Activated CD4-positive, alpha-beta T cell treated with anti-CD3 and anti-CD28 coated beads, Interleukin-2, amount 50 U/mL, for 1 hour (primary cell): ENCODE measurements at regions not wholly inside any gene's neighbourhood (a gene's known extent, or its start where the extent isn't known, plus 50 kb on each side); places are given as distances from the start of the nearest gene placed in this dataset.

Source experiments
- DNase-seq: peaks from one replicate; pipeline ENCODE4 v3.0.0-alpha.2; 2020

DNA sequence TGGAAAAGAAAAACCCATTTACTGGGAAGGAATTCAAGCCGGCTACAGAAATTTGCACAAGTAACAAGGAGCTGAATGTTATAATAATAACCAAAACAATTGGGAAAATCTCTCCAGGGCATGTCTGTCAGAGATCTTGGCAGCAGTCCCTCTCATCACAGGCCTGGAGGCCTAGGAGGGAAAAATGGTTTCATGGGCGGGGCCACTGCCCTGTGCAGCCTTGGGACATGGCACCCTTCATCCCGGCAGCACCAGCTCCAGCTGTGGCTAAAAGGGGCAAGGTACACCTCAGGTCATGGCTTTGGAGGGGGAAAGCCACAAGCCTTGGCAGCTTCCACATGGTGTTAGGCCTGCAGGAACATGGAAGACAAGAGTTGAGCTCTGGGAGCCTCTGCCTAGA is 513.1 kb upstream of the CNKSR2 start:
- no peak for DNase-seq

GRCh38 chrX:20857746-20858145 is 516.5 kb upstream of the CNKSR2 start:
- no peak for DNase-seq

DNA sequence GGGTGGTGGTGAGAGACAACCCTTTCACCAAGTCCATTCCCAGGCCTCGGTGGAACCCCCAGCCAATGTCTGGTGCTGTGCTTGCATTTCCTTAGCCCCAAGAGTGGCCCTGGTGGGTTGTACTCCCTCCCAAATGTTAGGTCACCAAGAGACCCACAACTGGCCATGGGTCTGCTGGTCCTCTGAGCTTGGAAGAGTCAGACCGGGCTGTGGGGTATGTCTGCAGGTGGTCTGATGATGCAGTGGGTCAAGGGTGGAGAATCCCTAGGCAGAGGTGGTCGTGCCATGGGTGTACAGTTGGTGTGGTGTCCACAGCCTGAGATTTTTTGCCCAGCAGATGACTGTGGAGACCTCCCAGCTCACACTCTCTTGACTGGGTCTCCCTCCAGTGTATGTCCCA is 535.7 kb upstream of the CNKSR2 start:
- no peak for DNase-seq

- no peak for DNase-seq
Measured at GRCh38 chrX:20829665-20830491, 544.3 kb upstream of the CNKSR2 start.

- no peak for DNase-seq
Measured at GRCh38 chrX:20825984-20826383, 548.2 kb upstream of the CNKSR2 start.

DNA sequence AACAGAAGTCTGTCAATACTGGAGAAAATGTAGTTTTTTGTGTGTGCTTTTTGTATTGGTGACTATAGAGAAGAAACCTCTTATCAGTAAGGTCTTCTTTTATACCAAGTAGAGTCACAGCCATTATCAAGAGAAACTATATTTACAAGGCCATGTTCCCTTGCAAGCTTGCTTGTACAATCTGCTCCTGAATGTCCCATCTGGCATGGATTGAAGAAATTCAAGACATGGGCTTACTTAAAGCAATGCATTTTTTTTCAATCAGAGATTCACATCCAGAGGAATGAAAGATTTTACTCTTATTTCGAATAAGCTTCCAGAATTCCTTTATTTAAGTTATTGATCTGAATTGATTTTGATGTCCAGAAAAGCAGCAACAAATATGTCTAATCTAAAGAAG is 537.3 kb upstream of the RPS6KA3 start:
- DNase-seq: no peak

DNA sequence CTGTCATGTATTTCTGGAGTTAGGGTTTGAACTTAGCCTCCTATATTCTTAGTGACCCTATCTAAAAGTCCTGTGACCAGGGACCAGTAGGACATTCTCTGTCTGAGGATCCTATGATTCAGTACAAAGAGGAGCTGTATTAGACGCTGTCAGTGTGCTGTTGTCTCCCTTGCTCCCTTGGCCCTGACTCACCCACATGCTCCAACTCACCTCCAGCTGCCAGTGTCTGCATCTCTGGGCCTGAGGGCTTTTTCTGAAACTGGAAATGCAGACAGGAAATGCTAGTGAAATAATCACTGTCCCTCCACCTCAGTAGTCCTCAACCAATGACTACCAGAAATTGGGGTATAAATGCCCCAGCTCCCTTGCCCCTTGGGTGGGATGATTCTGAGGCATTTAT is 535.3 kb upstream of the RPS6KA3 start:
- no peak for DNase-seq

GRCh38 chrX:20796450-20796849 is 529.7 kb upstream of the RPS6KA3 start:
- DNase-seq: no peak

DNA sequence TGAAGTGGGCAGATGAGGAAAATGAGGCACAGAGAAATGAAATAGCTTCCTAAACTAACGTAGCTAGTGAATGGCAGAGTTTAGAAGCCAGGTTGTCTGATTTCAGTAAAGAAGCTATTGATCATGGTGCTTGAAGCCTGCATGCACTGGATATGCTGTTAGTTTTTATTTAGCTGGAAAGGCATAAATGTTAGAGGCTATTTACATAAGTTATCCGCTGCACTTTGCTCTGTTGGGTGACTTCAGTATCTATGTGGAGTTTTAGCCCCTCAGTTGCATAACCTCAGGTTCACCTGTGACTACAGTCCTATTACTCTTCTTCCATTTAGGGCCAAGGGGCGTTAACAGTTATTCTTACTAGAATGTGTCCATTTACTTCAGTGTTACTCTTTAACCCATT is 522.4 kb upstream of the RPS6KA3 start:
- DNase-seq: no peak

GRCh38 chrX:20767346-20767745 is 500.6 kb upstream of the RPS6KA3 start:
- DNase-seq: no peak

DNA sequence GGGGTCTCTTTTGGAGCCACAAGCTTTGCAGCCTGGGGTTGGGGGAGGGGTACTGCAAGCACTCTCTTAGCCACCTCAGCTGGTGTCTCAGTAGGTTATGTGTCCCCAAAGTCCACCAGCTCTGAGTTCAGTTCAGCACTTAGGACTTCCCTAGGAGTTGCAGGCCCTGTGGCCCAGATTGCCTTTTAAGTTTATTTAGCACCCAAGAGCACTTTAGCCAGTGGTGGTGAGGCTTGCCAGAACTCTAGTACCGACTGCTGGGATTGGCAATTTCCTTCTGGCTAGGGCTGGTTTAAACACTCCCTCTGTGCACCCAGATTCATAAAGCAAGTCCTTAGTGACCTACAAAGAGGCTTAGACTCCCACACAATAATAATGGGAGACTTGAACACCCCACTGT is 489.9 kb upstream of the RPS6KA3 start:
- DNase-seq: no peak

GRCh38 chrX:20753076-20753475 is 486.4 kb upstream of the RPS6KA3 start:
- no peak for DNase-seq

GRCh38 chrX:20746690-20747089 is 480.0 kb upstream of the RPS6KA3 start:
- DNase-seq: no peak

DNA sequence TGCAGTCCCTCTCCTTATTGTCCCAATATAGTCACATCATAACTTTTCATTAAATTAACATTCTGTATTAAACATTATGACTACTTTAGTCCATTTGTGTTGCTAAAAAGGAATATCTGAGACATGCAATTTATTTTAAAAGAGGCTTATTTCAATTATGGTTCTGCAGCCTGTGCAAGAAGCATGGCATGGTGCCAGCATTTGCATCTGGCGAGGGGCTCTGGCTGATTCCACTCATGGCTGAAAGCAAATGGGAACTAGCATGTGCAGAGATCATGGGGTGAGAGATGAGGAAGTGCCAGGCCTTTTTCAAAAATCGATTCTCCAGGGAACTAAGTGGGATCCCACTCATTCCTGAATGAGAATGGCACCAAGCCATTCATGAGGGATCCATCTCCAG is 476.3 kb upstream of the RPS6KA3 start:
- no peak for DNase-seq

DNA sequence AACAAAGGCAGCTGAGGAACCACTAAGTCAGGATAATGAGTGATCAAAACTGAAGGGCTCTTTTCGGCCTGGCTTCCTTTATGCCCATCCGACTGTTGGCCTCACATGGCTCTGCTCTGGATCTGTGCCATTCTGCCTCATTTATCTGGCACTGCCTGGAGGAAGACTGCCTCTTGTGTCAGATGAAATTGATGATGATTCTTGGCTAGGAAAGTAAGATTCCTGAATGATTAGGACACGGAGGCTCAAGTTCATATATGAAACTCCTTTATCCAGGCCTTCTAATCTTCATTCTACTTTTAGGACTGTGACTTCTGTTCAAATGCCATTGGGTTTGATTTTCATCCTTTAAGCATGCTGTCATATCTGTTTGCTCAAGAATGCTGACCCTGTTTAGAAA is 475.4 kb upstream of the RPS6KA3 start:
- no peak for DNase-seq

- DNase-seq: no peak
Measured at GRCh38 chrX:20740443-20740842, 473.7 kb upstream of the RPS6KA3 start.

DNA sequence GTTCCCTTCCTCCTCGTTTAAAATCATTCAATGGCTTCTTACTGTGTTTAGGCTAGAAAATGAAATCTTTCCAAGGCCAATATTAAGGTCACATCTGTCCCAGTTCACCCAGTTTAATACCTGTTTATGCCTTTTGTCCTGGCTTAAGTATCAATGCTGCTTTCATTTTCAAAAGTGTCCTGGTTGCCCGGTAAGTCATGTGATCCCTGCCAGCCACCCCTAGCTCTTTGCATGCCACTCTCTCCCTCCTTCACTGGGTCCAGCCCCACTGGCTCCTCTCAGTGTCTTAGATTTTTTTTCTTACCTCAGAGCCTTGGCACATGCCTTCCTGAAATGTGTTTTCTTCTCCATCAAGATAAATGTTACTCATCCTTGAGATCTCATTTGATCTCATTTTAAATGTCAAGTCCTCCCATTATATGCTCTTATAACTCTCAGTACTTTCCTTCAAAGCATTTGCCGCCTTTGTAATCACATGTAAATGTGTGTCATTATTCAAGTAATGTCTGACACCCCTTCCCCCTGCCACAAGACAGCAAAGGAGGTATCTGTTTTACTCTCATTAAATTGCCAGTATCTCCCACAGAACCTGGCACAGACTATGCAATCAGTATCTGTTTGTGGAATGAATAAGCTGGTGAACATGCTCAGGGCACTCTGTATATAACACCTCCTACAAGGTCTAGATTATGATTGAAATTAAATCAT is 472.5 kb upstream of the RPS6KA3 start:
- no peak for DNase-seq

DNA sequence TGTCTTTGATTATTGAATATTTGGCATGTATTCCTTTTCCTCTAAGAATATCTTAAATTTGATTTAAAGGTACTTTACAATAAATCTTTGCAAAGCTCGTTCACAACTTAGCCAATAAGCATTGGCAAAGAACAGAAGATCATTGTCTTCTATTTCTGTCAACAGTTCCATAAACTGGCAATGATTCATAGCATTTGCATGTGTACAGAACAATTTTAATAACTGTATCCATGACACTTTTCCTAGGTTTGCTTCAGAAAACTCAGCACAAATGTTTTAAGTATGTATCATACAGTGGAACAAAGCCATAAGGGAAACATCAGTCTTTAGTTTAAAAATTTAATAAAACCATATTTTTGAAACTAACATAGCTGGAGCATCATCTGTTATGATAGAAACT is 462.7 kb upstream of the RPS6KA3 start:
- DNase-seq: no peak

GRCh38 chrX:20727447-20727846 is 460.7 kb upstream of the RPS6KA3 start:
- DNase-seq: no peak

GRCh38 chrX:20720954-20721626 is 454.4 kb upstream of the RPS6KA3 start:
- no peak for DNase-seq

DNA sequence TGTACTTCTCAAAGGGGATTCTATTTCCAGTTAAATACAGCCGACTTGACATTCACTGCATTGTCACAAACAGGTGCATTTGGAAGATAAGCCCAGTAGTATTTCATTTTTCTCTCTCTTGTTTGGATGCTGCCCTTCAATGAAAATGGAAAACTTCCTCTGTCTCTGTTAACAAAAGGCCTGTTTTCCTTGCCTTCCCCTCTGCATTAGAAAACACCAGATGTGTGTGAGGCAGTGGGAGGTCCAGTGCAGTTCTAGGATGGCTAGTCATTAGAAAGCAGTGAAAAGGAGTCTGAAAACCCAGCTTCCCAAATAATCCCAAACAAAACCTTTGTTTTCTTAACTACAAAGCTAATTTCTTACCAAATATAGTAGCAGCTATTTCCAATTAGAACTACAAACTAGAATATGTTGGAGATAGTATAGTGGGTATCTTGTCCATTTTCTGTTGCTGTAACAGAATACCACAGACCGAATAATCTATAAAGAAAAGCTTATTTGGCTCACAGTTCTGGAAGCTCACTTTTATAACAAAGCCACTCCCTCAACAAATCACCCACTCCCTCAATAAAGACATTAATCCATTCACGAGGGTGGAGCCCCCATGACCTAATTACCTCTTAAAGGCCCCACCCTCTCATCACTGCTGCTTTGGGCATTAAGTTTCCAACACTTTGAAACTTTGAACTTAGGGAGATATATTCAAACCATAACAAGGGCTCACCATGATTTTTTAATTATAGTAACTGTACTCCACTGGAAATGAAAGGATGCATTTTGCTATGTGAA is 452.1 kb upstream of the RPS6KA3 start:
- no peak for DNase-seq

DNA sequence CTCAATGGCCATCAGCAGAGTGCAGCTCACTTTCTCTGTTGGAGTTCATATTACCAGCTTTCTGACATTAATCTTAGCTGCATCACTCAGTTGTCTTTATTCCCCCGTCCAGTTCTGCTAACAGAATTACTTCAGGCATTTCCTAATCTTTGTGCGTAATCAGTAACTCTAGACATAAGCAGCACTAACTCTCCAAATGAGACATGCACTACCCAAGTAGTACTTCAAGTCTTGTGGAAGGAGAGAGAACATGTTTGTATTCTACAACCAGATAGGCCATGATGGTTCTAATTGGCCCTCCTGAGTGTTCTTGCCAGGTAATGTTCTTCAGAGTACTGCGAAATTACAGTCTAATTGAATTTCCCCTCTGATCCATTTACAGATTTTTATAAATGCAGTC is 448.5 kb upstream of the RPS6KA3 start:
- DNase-seq: no peak

DNA sequence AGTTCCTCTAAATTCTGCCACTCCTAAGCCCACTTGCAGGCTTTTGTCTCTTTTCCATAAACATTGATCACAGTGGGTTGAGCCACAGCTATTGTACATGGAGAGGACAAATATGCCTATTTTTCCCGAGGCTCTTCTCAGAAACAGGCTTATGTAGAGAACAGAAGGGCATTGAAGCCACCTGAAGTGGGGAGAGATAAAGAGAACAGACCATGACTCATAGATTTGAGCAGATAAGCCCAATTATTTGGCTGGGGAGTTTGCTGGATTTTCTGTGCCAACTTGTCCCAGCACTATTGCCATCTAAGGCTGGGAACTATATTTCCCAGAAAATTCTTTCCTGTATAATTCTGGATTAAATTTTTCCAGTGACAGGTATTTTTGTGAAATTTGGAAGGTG is 446.1 kb upstream of the RPS6KA3 start:
- no peak for DNase-seq
